ENCODE measurements at regions not wholly inside any gene's neighbourhood (a gene's known extent, or its start where the extent isn't known, plus 50 kb on each side); places are given as distances from the start of the nearest gene placed in this dataset.

DNA sequence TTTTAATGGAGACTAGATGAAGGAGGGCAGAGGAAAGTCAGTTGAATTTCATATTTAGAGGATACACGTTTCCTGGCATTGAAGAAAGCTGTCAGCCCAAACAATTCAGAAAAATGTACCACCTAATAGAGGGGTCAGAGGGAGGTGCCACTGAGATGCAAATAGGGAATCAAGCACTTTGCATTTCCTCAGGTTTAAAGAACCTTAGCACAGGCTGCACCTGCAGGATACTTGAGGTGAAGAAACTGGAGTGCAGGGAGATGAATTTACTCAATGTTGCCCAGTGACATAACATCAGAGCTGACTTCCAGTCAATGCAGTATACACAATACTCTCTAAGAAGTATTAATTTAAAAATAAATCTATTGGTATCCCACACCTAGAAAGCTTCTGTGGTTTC is 67.0 kb upstream of the MAST4 start:
- TF ChIP-seq, protein P1, sequence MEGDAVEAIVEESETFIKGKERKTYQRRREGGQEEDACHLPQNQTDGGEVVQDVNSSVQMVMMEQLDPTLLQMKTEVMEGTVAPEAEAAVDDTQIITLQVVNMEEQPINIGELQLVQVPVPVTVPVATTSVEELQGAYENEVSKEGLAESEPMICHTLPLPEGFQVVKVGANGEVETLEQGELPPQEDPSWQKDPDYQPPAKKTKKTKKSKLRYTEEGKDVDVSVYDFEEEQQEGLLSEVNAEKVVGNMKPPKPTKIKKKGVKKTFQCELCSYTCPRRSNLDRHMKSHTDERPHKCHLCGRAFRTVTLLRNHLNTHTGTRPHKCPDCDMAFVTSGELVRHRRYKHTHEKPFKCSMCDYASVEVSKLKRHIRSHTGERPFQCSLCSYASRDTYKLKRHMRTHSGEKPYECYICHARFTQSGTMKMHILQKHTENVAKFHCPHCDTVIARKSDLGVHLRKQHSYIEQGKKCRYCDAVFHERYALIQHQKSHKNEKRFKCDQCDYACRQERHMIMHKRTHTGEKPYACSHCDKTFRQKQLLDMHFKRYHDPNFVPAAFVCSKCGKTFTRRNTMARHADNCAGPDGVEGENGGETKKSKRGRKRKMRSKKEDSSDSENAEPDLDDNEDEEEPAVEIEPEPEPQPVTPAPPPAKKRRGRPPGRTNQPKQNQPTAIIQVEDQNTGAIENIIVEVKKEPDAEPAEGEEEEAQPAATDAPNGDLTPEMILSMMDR (conservative IDR thresholded peaks at IDR 0.05; ENCODE audit: low read length) = no peak
- TF ChIP-seq EZH2phosphoT487 (IDR thresholded peaks at IDR 0.05; ENCODE audit: borderline replicate concordance) = no peak
